ENCODE measurements at regions not wholly inside any gene's neighbourhood (a gene's known extent, or its start where the extent isn't known, plus 50 kb on each side); places are given as distances from the start of the nearest gene placed in this dataset.
A peak's percentile ranks its signal among the peaks of the same experiment; 100 is the strongest.

- WGBS (ENCODE audit: low lambda C conversion rate) = 88% methylated on average over 2 of the region's 2 CpGs
Measured at GRCh38 chr13:77397636-77398035, 70.7 kb upstream of the MYCBP2 start.

GRCh38 chr13:77391475-77391874, 64.6 kb upstream of the MYCBP2 start:
- Histone ChIP-seq H3K4me1 (ENCODE audit: control insufficient read depth in 1 of 2, insufficient read depth in 2 of 2, low read depth in 1 of 2, low read length in 1 of 2) (no peaks in the 10 kb centered on the region; a peak in 1 of 4 replicates), H4K20me1 (ENCODE audit: insufficient read depth) (no peaks in the 10 kb centered on the region), H3K79me2 (ENCODE audit: insufficient read depth) (no peaks in the 10 kb centered on the region), H3K9me3 (no peaks in the 10 kb centered on the region), H3K27ac (ENCODE audit: low read depth in 2 of 2, low read length in 1 of 2) (no peak overlapping the region), H3K27me3 (ENCODE audit: insufficient read depth) (no peaks in the 10 kb centered on the region), H3K4me2 (no peak overlapping the region), H3K4me3 (ENCODE audit: low read depth in 2 of 2, low read length in 1 of 2) (no peak overlapping the region), H3K9ac (no peak overlapping the region), H3F3A (replicated peaks; ENCODE audit: insufficient read depth) (no peaks in the 10 kb centered on the region), H3K36me3 (replicated peaks in 1 of 2; ENCODE audit: control insufficient read depth in 1 of 2, insufficient read depth in 2 of 2, low read length in 1 of 2) (no peaks in the 10 kb centered on the region), H2AFZ (ENCODE audit: low read depth) (no peak overlapping the region), H3K9me2 (no peaks in the 10 kb centered on the region)
- ChIA-PET POLR2A (no interaction called here), CTCF (interaction anchor here (0.7 to 1.2 kb wide), 3 partner anchors 24 to 279 kb away, joined by 3 to 4 read pairs (median 3); no protein-coding TSS in a partner anchor)
- DNase-seq = no peak
- TF ChIP-seq IRF3 (IDR thresholded peaks at IDR 0.05; ENCODE audit: low read depth, low read length) = no peak
- no peak for TF ChIP-seq RCOR1 (IDR thresholded peaks at IDR 0.05; ENCODE audit: low read length)
- no peak for TF ChIP-seq NRF1 (IDR thresholded peaks at IDR 0.05; ENCODE audit: low read depth, low read length)
- no peak for TF ChIP-seq ZBTB33 (IDR thresholded peaks at IDR 0.05; ENCODE audit: borderline replicate concordance, low read depth)

More at GRCh38 chr13:77397636-77398035, 70.7 kb upstream of the MYCBP2 start:
- peak overlapping the region in 1 of 2 experiments; percentile 51; a peak in 1 of 4 replicates for H3K27ac ChIP-seq (ENCODE audit: low read depth in 2 of 2, low read length in 1 of 2)
- H3K36me3 ChIP-seq (replicated peaks in 1 of 2; ENCODE audit: control insufficient read depth in 1 of 2, insufficient read depth in 2 of 2, low read length in 1 of 2) = no peaks in the 10 kb centered on the region
- no peaks in the 10 kb centered on the region for H3K79me2 ChIP-seq (ENCODE audit: insufficient read depth)
- no peak overlapping the region for H3K4me2 ChIP-seq
- H3K9me3 ChIP-seq = no peaks in the 10 kb centered on the region
- DNase-seq = no peak
- no peaks in the 10 kb centered on the region for H4K20me1 ChIP-seq (ENCODE audit: insufficient read depth)
- no peaks in the 10 kb centered on the region for H3F3A ChIP-seq (replicated peaks; ENCODE audit: insufficient read depth)
- no peak overlapping the region for H2AFZ ChIP-seq (ENCODE audit: low read depth)
- H3K4me1 ChIP-seq (ENCODE audit: control insufficient read depth in 1 of 2, insufficient read depth in 2 of 2, low read depth in 1 of 2, low read length in 1 of 2) = no peaks in the 10 kb centered on the region
- H3K9ac ChIP-seq = no peak overlapping the region
- H3K4me3 ChIP-seq (ENCODE audit: low read depth in 2 of 2, low read length in 1 of 2) = no peak overlapping the region
- ChIA-PET POLR2A (no interaction called here), CTCF (interaction anchor here (3.8 kb wide), 1 partner anchor 81 kb away, joined by 12 read pairs; no protein-coding TSS in a partner anchor)
- H3K27me3 ChIP-seq (ENCODE audit: insufficient read depth) = no peaks in the 10 kb centered on the region
- no peaks in the 10 kb centered on the region for H3K9me2 ChIP-seq
- TF ChIP-seq USF1 (IDR thresholded peaks at IDR 0.05; ENCODE audit: borderline replicate concordance, low read depth) (no peak), TCF12 (IDR thresholded peaks at IDR 0.05) (no peak), FOXM1 (IDR thresholded peaks at IDR 0.05; ENCODE audit: low read depth) (no peak), FOXJ3 (CRISPR knock-in tag; IDR thresholded peaks at IDR 0.05) (no peak), MEF2A (IDR thresholded peaks at IDR 0.05; ENCODE audit: borderline replicate concordance, low read depth) (no peak), TAF1 (IDR thresholded peaks at IDR 0.05; ENCODE audit: borderline replicate concordance, low read depth, low read length) (no peak), REST (IDR thresholded peaks at IDR 0.05; ENCODE audit: low read depth, low read length) (no peak), RCOR1 (IDR thresholded peaks at IDR 0.05; ENCODE audit: low read length) (no peak)
